Activated CD8-positive, alpha-beta memory T cell treated with anti-CD3 and anti-CD28 coated beads for 24 hours (primary cell): ENCODE measurements at regions not wholly inside any gene's neighbourhood (a gene's known extent, or its start where the extent isn't known, plus 50 kb on each side); places are given as distances from the start of the nearest gene placed in this dataset.

ENCODE experiments used
- DNase-seq: peaks from one replicate; pipeline ENCODE4 v3.0.0-alpha.2; 2020

DNA sequence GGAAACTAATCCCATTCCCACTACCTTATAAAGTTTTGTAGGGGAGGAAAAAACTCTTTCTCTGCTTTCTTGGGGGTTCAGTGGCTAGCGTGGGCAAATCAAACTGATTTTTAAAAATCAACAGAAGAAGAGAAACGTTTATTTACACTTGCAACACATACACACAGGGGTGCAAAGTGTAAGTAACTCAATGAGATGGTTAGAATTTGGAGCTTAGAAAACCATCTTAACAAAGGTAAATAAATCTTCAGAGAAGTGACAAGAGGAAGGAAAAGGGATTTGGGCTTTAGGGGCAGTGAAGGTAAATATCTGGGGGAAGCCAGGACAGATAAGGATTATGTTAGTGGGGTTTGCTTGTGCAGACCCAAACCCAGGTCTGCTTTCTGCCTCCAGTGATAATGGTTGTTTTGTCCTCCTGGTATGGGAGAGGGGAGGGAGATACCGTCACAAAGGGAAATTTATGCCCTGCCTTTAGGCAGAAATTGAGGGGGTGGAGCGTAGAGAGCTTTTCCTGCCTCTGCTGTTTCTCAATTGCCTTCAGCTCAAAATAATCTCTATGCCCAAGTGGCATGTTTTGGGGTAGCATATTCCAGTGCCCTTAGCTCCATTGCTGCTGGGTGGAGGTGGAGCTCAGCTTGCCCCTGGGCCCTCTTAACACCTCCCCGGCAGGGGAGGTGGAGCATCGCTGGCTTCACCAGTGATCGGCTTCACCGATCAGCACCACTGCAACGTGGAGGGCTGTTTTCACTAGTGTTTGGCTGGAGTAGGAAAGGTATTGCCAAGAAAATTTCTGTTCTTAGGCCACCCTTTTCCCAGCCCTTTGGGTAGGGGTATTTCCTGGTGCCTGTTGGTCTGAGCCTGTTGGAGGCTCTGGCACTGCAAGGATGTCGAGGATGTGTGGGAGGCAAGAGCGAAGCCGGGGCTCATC is 92.2 kb downstream of the TEX51 start:
- DNase-seq = no peak

DNA sequence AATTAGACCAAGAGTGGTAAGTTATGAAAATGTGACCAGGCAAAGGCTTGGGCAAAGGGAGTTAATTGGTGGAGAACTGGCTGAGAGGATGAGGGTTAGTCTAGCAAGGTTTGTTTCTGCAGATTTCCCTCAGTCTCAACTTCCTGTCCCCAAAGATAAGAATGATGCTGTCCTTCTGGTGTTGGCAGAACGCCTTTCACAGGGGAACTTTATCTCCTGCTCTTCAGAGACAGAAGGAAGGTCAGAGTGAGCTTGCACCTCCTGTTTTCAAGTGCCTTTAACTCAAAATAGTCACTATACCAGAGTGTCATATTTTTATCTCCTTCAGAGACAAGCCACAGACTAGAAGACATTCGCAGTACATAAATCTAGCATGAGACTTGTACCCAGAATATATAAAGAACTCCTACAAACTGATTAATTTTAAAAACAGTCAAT is 95.7 kb downstream of the TEX51 start:
- no peak for DNase-seq

DNA sequence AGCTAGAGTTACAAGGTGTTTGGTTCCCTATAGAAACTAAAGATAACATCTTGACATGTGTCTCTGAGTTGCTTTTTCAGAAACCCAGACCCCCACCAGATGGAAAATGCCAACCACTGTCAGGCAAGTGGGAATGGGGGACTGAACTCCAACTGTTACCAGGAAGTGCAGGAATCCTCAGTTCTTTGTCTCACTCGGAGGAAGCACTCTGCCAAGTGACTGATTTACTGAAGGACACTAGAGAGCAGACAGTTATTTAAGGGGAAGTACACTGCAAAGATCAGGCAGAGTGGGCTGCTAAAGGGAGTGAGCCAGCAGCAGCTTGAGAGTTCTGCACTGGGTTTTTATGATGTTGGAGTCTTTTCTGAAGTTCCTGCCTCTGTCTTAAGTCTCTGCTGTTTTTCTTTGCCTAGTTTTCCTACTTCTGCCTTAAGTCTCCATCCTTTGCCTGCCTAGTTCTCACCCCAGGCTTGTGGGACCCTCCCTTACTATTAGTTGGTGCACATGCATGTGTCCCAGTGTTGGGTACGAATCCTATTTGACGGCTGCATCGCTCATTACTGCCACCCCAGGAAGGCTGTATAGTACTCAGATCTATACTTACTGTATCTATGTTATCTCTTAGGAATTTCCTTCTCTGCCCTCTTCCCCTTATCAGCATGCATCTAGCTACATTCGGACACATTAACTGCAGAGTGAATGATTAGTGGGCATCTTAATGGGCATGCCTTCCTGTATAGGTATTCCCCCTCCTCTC is 97.1 kb downstream of the TEX51 start:
- DNase-seq = no peak

DNA sequence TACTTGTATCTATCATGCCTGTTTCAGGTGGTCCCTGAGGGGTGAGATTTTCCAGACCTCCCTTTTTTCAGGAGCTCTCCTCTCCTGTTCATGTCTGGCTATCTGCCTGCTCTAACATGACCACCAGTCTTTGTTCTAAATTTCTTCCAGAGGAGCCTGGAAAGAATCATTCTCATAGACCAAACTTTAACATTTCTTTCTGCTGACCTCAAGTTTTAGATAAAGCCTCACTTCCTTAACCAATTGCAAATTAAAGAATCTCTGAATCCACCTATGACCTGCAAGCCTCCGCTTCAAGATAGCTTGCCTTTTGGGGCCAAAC is 97.6 kb downstream of the TEX51 start:
- no peak for DNase-seq
